Panc1 (cell line): ENCODE measurements at regions not wholly inside any gene's neighbourhood (a gene's known extent, or its start where the extent isn't known, plus 50 kb on each side); places are given as distances from the start of the nearest gene placed in this dataset.

ENCODE experiments used
- CTCF ChIP-seq: fragments of 450-650 bp; IDR thresholded peaks from 2 replicates; pipeline ENCODE4 v1.5.1; 2017; ENCODE audit warnings: mild to moderate bottlenecking
- POLR2AphosphoS5 ChIP-seq: IDR thresholded peaks from 2 replicates; pipeline ENCODE4 v1.6.1; 2012; ENCODE audit warnings: mild to moderate bottlenecking, low read depth, low read length, moderate library complexity
- REST ChIP-seq, 2 experiments: IDR thresholded peaks; 2 replicates each; pipeline ENCODE4 v1.6.1; 2011 to 2012; ENCODE audit warnings: low read depth in 2 of 2, control low read depth in 1 of 2, low read length in 1 of 2, mild to moderate bottlenecking in 1 of 2, moderate library complexity in 1 of 2; ENCODE audit not compliant: insufficient read depth in 1 of 2
- SIN3A ChIP-seq: IDR thresholded peaks from 2 replicates; pipeline ENCODE4 v1.6.1; 2012; ENCODE audit warnings: low read depth, mild to moderate bottlenecking, low read length, moderate library complexity, borderline replicate concordance; ENCODE audit not compliant: insufficient read depth

GRCh38 chr4:177107288-177107921 is 202.3 kb upstream of the NEIL3 start:
- TF ChIP-seq CTCF (no peak), POLR2AphosphoS5 (no peak), REST (IDR thresholded peaks at IDR 0.05; ENCODE audit: insufficient read depth in 1 of 2, low read depth in 2 of 2, low read length in 1 of 2) (no peak), SIN3A (no peak)
